GM23248 (cell line): ENCODE measurements at regions not wholly inside any gene's neighbourhood (a gene's known extent, or its start where the extent isn't known, plus 50 kb on each side); places are given as distances from the start of the nearest gene placed in this dataset.
A peak's percentile ranks its signal among the peaks of the same experiment; 100 is the strongest.

Experiments used
- DNase-seq: peaks from one replicate; pipeline ENCODE4 v3.0.0-alpha.2; 2015
- H2AFZ ChIP-seq: fragments of 200-600 bp; sonication (generic); 2 replicates; pipeline ENCODE4 v1.6.1; 2016; ENCODE audit warnings: antibody characterized with exemption
- H3F3A ChIP-seq: fragments of 200-600 bp; sonication (generic); 2 replicates; pipeline ENCODE4 v1.6.1; 2016; ENCODE audit warnings: mild to moderate bottlenecking, antibody characterized with exemption, mixed run types; ENCODE audit not compliant: insufficient read depth
- H3K27ac ChIP-seq: fragments of 200-600 bp; sonication (generic); 2 replicates; pipeline ENCODE4 v1.5.1; 2016; ENCODE audit warnings: mild to moderate bottlenecking
- H3K27me3 ChIP-seq: fragments of 200-600 bp; sonication (generic); replicated peaks from 2 replicates; pipeline ENCODE4 v1.6.1; 2016; ENCODE audit warnings: mild to moderate bottlenecking; ENCODE audit not compliant: insufficient read depth
- H3K36me3 ChIP-seq: fragments of 200-600 bp; sonication (generic); 2 replicates; pipeline ENCODE4 v1.6.1; 2016; ENCODE audit warnings: low read depth, mild to moderate bottlenecking
- H3K4me1 ChIP-seq: fragments of 200-600 bp; sonication (generic); 2 replicates; pipeline ENCODE4 v1.6.1; 2016; ENCODE audit warnings: mild to moderate bottlenecking; ENCODE audit not compliant: insufficient read depth
- H3K4me2 ChIP-seq: fragments of 200-600 bp; sonication (generic); one replicate; pipeline ENCODE4 v1.6.1; 2016; ENCODE audit warnings: mild to moderate bottlenecking; ENCODE audit not compliant: unreplicated experiment
- H3K4me3 ChIP-seq: fragments of 200-600 bp; sonication (generic); 2 replicates; pipeline ENCODE4 v1.5.1; 2016; ENCODE audit warnings: mild to moderate bottlenecking
- H3K79me2 ChIP-seq: fragments of 200-600 bp; sonication (generic); 2 replicates; pipeline ENCODE4 v1.6.1; 2016; ENCODE audit warnings: mild to moderate bottlenecking; ENCODE audit not compliant: insufficient read depth
- H3K9ac ChIP-seq: fragments of 200-600 bp; sonication (generic); 2 replicates; pipeline ENCODE4 v1.6.1; 2016; ENCODE audit warnings: mild to moderate bottlenecking
- H3K9me2 ChIP-seq: fragments of 200-600 bp; sonication (generic); 2 replicates; pipeline ENCODE4 v1.6.1; 2016; ENCODE audit warnings: mixed run types, mild to moderate bottlenecking, moderate library complexity; ENCODE audit not compliant: insufficient read depth
- H3K9me3 ChIP-seq: fragments of 200-600 bp; sonication (generic); one replicate; pipeline ENCODE4 v1.6.1; 2017; ENCODE audit warnings: low read depth
- H4K20me1 ChIP-seq: fragments of 200-600 bp; sonication (generic); 2 replicates; pipeline ENCODE4 v1.6.0; 2016; ENCODE audit not compliant: insufficient read depth
- EZH2 ChIP-seq: fragments of 200-600 bp; sonication (generic); IDR thresholded peaks from 2 replicates; pipeline ENCODE4 v1.6.1; 2018; ENCODE audit warnings: antibody characterized with exemption, mild to moderate bottlenecking; ENCODE audit not compliant: insufficient read depth, poor library complexity, severe bottlenecking
- EZH2phosphoT487 ChIP-seq: fragments of 200-600 bp; sonication (generic); IDR thresholded peaks from 2 replicates; pipeline ENCODE4 v1.6.1; 2018; ENCODE audit warnings: antibody characterized with exemption, moderate library complexity, mild to moderate bottlenecking, low read depth; ENCODE audit not compliant: insufficient read depth
- WGBS, 2 experiments: methylation state at CpG; one replicate each; pipeline ENCODE4 v1.1.6; 2015 to 2017; ENCODE audit warnings: low lambda C conversion rate in 2 of 2, low coverage in 1 of 2; ENCODE audit errors: missing lambda C conversion rate in 2 of 2; 5-methylcytosine and 5-hydroxymethylcytosine counted together
- in situ Hi-C: fragments of 300-500 bp; cut with MboI; formaldehyde crosslinking; loops from 2 replicates; pipeline ENCODE4 v1.15.0; 2020

DNA sequence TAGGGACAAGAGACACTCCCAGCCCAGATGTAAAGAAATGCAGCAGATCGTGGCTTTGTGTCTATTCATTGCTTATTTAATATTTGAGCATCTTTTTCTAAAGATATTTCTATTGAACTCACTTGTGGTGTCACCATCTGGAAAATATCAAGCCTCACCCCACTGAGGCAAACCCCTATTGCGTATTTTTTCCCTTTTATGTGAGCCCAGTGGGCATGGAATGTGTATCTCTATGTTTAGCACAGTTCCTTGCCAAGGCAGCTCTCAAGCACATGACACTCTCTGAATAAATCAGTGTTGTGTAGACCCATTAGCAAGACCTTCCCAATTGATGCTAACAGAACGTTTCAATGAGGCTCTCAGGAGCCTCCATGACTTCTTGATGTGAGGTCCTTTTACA is 81.6 kb downstream of the TMEM174 start:
- H3F3A ChIP-seq = no peaks in the 10 kb centered on the region
- peak; percentile 32 for DNase-seq
- 22 to 24% methylated on average over 3 of the region's 3 CpGs for WGBS, 2 experiments
- no peaks in the 10 kb centered on the region for H3K36me3 ChIP-seq
- H3K79me2 ChIP-seq = no peaks in the 10 kb centered on the region
- H3K27me3 ChIP-seq = no peaks in the 10 kb centered on the region
- H3K9me3 ChIP-seq = no peaks in the 10 kb centered on the region
- in situ Hi-C loops = no loop called here
- no peak overlapping the region for H2AFZ ChIP-seq
- H3K9me2 ChIP-seq = no peaks in the 10 kb centered on the region
- no peak overlapping the region for H3K4me3 ChIP-seq
- H4K20me1 ChIP-seq = no peaks in the 10 kb centered on the region
- peaks cover 6% of the 10 kb centered on the region; the same call in 1 of the 2 replicates for H3K4me1 ChIP-seq
- TF ChIP-seq EZH2phosphoT487 (no peak), EZH2 (no peak)
- H3K4me2 ChIP-seq = no peak overlapping the region
- H3K9ac ChIP-seq = no peak overlapping the region
- H3K27ac ChIP-seq = no peak overlapping the region

DNA sequence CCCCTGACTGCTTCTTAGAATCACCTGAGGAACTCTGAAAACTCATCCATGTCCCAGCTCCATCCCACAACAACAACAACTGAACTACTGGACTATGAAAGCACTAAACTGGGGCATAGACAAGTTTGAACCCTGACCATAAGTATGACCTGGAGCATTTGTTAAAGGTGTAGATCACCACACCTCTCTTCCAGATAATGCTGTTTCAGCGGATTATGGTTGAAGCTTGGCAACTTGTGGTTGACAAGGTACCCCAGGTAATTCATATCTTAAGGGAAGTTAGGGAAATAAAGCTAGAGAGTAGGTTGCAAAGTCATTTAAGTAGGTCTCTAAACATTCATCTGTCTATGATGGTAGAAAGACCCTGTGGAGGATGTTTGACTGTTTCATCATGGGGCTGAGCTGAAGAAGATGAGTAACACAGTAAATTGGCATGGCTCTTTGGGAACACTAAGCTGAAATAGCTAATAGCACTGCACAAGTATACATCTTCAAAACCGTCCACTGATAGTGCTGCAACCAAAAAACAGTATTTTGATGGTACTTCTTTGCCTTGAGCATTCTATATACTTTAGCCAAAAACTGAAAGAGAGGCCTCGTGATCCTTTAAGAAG is 80.2 kb downstream of the TMEM174 start:
- TF ChIP-seq EZH2 (no peak), EZH2phosphoT487 (no peak)
- no peak overlapping the region for H3K27ac ChIP-seq
- H3K27me3 ChIP-seq = no peaks in the 10 kb centered on the region
- no peaks in the 10 kb centered on the region for H4K20me1 ChIP-seq
- WGBS, 2 experiments = 66 to 70% methylated on average over 3 of the region's 3 CpGs
- no peaks in the 10 kb centered on the region for H3K36me3 ChIP-seq
- H3K9me3 ChIP-seq = no peaks in the 10 kb centered on the region
- no peak overlapping the region for H2AFZ ChIP-seq
- H3K4me1 ChIP-seq = peaks cover 6% of the 10 kb centered on the region; the same call in 1 of the 2 replicates
- no peaks in the 10 kb centered on the region for H3K79me2 ChIP-seq
- H3K4me3 ChIP-seq = no peak overlapping the region
- in situ Hi-C loops = no loop called here
- no peaks in the 10 kb centered on the region for H3F3A ChIP-seq
- no peaks in the 10 kb centered on the region for H3K9me2 ChIP-seq
- H3K4me2 ChIP-seq = no peak overlapping the region
- DNase-seq = peak; percentile 53
- H3K9ac ChIP-seq = no peak overlapping the region

DNA sequence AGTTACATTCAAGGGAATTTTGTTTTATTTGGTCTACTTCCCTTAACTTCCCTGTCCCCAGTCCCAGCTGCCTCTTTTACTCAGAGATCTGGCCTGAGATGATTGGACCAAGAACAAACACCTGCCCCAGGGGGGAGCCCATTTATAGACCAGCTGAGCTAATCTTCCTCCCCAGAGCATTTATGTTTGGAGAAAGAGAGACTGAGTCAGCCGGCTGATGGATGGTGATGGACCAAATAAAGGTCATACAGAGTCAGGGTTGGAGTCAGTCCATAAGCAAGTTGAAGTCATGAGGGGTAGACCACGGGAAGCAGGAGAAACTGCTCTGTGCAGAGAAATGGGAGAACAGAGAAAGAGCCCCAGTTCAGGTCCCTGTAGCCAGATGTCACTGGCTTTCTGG is 77.7 kb downstream of the TMEM174 start:
- H3K4me2 ChIP-seq = no peak overlapping the region
- H3K9me3 ChIP-seq = no peaks in the 10 kb centered on the region
- peaks cover 6% of the 10 kb centered on the region; the same call in 1 of the 2 replicates for H3K4me1 ChIP-seq
- TF ChIP-seq EZH2phosphoT487 (no peak), EZH2 (no peak)
- WGBS, 2 experiments = 79 to 88% methylated on average over 2 of the region's 2 CpGs
- DNase-seq = no peak
- H2AFZ ChIP-seq = no peak overlapping the region
- H4K20me1 ChIP-seq = no peaks in the 10 kb centered on the region
- H3K27ac ChIP-seq = no peak overlapping the region
- H3K36me3 ChIP-seq = no peaks in the 10 kb centered on the region
- no peak overlapping the region for H3K9ac ChIP-seq
- H3K9me2 ChIP-seq = no peaks in the 10 kb centered on the region
- in situ Hi-C loops = no loop called here
- H3K27me3 ChIP-seq = no peaks in the 10 kb centered on the region
- no peaks in the 10 kb centered on the region for H3F3A ChIP-seq
- no peaks in the 10 kb centered on the region for H3K79me2 ChIP-seq
- no peak overlapping the region for H3K4me3 ChIP-seq

DNA sequence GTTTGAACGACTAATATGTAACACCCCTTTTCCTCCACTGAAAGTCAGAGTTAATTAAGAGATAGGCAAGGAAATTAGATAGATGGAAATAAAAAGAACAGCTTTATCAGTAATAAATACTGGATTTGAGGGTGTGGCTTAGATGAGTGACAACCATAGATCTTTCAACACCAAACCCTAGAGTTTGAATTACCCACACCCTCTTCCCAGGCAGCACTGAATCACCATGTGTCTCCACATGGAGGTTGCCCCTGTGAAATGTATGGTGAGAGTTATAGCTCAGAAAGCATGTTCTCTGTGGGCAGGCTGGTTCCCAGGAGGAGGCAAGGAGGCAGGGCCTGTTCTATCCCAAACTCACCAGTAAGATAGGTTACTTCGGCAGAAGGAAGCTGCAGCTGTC is 69.7 kb downstream of the TMEM174 start:
- H3K4me2 ChIP-seq = no peak overlapping the region
- no peaks in the 10 kb centered on the region for H4K20me1 ChIP-seq
- H3K4me3 ChIP-seq = no peak overlapping the region
- in situ Hi-C loops = no loop called here
- no peaks in the 10 kb centered on the region for H3K9me2 ChIP-seq
- no peak overlapping the region for H3K9ac ChIP-seq
- no peak overlapping the region for H3K27ac ChIP-seq
- H2AFZ ChIP-seq = no peak overlapping the region
- H3K4me1 ChIP-seq = no peaks in the 10 kb centered on the region
- no peaks in the 10 kb centered on the region for H3K36me3 ChIP-seq
- DNase-seq = no peak
- no peaks in the 10 kb centered on the region for H3K79me2 ChIP-seq
- H3F3A ChIP-seq = no peaks in the 10 kb centered on the region
- H3K27me3 ChIP-seq = no peaks in the 10 kb centered on the region
- 86 to 88% methylated on average over 2 of the region's 2 CpGs for WGBS, 2 experiments
- TF ChIP-seq EZH2phosphoT487 (no peak), EZH2 (no peak)
- no peaks in the 10 kb centered on the region for H3K9me3 ChIP-seq

DNA sequence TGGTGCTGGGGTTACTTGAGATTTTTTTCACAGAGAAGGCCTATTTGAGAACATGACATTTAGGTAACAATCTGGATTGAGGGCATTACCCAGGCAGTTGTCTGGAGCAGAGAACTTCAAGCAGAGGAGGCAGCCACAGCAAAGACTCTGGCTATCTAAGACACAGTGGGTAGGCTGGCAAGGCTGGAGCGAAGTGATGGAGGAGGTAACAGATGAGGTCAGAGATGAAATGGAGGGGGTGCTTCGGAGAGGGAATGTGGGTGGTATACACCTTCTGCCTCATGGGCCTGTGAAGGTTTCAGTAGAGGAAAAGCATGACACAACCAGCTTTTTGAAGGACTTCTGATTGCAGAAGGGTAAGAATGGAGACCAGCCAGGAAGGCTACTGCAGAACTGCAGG is 65.9 kb downstream of the TMEM174 start:
- no peaks in the 10 kb centered on the region for H4K20me1 ChIP-seq
- H3K4me3 ChIP-seq = no peak overlapping the region
- no peak overlapping the region for H3K27ac ChIP-seq
- H3F3A ChIP-seq = no peaks in the 10 kb centered on the region
- no peak overlapping the region for H3K9ac ChIP-seq
- H3K4me1 ChIP-seq = no peaks in the 10 kb centered on the region
- H3K36me3 ChIP-seq = no peaks in the 10 kb centered on the region
- H3K9me3 ChIP-seq = no peaks in the 10 kb centered on the region
- no peak for DNase-seq
- in situ Hi-C loops = no loop called here
- H3K9me2 ChIP-seq = no peaks in the 10 kb centered on the region
- 91 to 98% methylated on average over 2 of the region's 2 CpGs for WGBS, 2 experiments
- TF ChIP-seq EZH2 = no peak
- TF ChIP-seq EZH2phosphoT487 = no peak
- H2AFZ ChIP-seq = no peak overlapping the region
- H3K79me2 ChIP-seq = no peaks in the 10 kb centered on the region
- no peaks in the 10 kb centered on the region for H3K27me3 ChIP-seq
- H3K4me2 ChIP-seq = no peak overlapping the region
